NCI-H2227 (cell line): ENCODE measurements at regions not wholly inside any gene's neighbourhood (a gene's known extent, or its start where the extent isn't known, plus 50 kb on each side); places are given as distances from the start of the nearest gene placed in this dataset.

ENCODE experiments used
- DNase-seq: peaks from one replicate; lab custom pipeline; 2025; ENCODE audit not compliant: unreplicated experiment; lab: John Stamatoyannopoulos, UW

- no peak for DNase-seq
Observed at GRCh38 chr14:61623927-61624326, 71.4 kb upstream of the HIF1A start.

- DNase-seq, result no peak
Observed at GRCh38 chr14:61625165-61625564, 70.1 kb upstream of the HIF1A start.

- DNase-seq, result no peak
Observed at GRCh38 chr14:61627612-61628011, 67.7 kb upstream of the HIF1A start.

GRCh38 chr14:61628016-61628725, 67.1 kb upstream of the HIF1A start:
- no peak for DNase-seq

GRCh38 chr14:61630399-61631044, 64.8 kb upstream of the HIF1A start:
- no peak for DNase-seq

- no peak for DNase-seq
Observed at GRCh38 chr14:61631045-61631687, 64.1 kb upstream of the HIF1A start.

GRCh38 chr14:61632401-61632800, 62.9 kb upstream of the HIF1A start:
- DNase-seq, result no peak

- DNase-seq, result no peak
Observed at GRCh38 chr14:61632807-61633206, 62.5 kb upstream of the HIF1A start.

GRCh38 chr14:61636291-61636690, 59.0 kb upstream of the HIF1A start:
- no peak for DNase-seq

- DNase-seq, result no peak
Observed at GRCh38 chr14:61636779-61637178, 58.5 kb upstream of the HIF1A start.

GRCh38 chr14:61638595-61639387, 56.5 kb upstream of the HIF1A start:
- DNase-seq, result no peak

GRCh38 chr14:61640158-61641136, 54.9 kb upstream of the HIF1A start:
- no peak for DNase-seq

GRCh38 chr14:61641914-61642613, 53.2 kb upstream of the HIF1A start:
- no peak for DNase-seq

- DNase-seq, result no peak
Observed at GRCh38 chr14:61642614-61642982, 52.7 kb upstream of the HIF1A start.

- no peak for DNase-seq
Observed at GRCh38 chr14:61643555-61643954, 51.8 kb upstream of the HIF1A start.

GRCh38 chr14:61644175-61644574, 51.1 kb upstream of the HIF1A start:
- no peak for DNase-seq

- no peak for DNase-seq
Observed at GRCh38 chr14:61644834-61645233, 50.5 kb upstream of the HIF1A start.

- no peak for DNase-seq
Observed at GRCh38 chr14:61645247-61645646, 50.1 kb upstream of the HIF1A start.
